ENCODE measurements at regions not wholly inside any gene's neighbourhood (a gene's known extent, or its start where the extent isn't known, plus 50 kb on each side); places are given as distances from the start of the nearest gene placed in this dataset.

GRCh38 chr13:58964048-58964447 lies 1199.7 kb downstream of the DIAPH3 start:
- Histone ChIP-seq H3K4me3 (ENCODE audit: low read depth, low read length) (no peak overlapping the region), H3K27ac (ENCODE audit: extremely low read depth, low read depth, low read length) (no peak overlapping the region), H3K36me3 (ENCODE audit: control insufficient read depth in 2 of 2, insufficient read depth in 1 of 2, low read length in 2 of 2) (no peaks in the 10 kb centered on the region), H3K4me1 (ENCODE audit: control insufficient read depth, insufficient read depth, low read length) (no peaks in the 10 kb centered on the region), H3K9me3 (ENCODE audit: control insufficient read depth, insufficient read depth, low read depth, low read length) (no peaks in the 10 kb centered on the region)
- ChIA-PET POLR2A (no interaction called here), CTCF (interaction anchor here (0.7 kb wide), 1 partner anchor 1340 kb away, joined by 3 read pairs; no protein-coding TSS in a partner anchor)
- no peak for TF ChIP-seq KLF8 (tag by site-specific recombination; IDR thresholded peaks at IDR 0.05)
- TF ChIP-seq ZFHX2 (tag by site-specific recombination; conservative IDR thresholded peaks at IDR 0.05), result no peak
- TF ChIP-seq ZNF146 (tag by site-specific recombination; IDR thresholded peaks at IDR 0.05), result no peak
- no peak for TF ChIP-seq TCF7L2 (IDR thresholded peaks at IDR 0.05; ENCODE audit: borderline replicate concordance, low read depth, low read length)
- TF ChIP-seq ZNF701 (tag by site-specific recombination; IDR thresholded peaks at IDR 0.05), result no peak
- no peak for TF ChIP-seq ZNF16 (tag by site-specific recombination; IDR thresholded peaks at IDR 0.05; ENCODE audit: low read depth)
- TF ChIP-seq, protein P1, sequence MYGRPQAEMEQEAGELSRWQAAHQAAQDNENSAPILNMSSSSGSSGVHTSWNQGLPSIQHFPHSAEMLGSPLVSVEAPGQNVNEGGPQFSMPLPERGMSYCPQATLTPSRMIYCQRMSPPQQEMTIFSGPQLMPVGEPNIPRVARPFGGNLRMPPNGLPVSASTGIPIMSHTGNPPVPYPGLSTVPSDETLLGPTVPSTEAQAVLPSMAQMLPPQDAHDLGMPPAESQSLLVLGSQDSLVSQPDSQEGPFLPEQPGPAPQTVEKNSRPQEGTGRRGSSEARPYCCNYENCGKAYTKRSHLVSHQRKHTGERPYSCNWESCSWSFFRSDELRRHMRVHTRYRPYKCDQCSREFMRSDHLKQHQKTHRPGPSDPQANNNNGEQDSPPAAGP (tag by site-specific recombination; IDR thresholded peaks at IDR 0.05), result no peak
- no peak for TF ChIP-seq ZNF654 (tag by site-specific recombination; IDR thresholded peaks at IDR 0.05; ENCODE audit: low read depth)
- TF ChIP-seq ZNF837 (tag by site-specific recombination; IDR thresholded peaks at IDR 0.05), result no peak
- TF ChIP-seq ZNF175 (tag by site-specific recombination; IDR thresholded peaks at IDR 0.05), result no peak
- no peak for TF ChIP-seq ZNF76 (tag by site-specific recombination; IDR thresholded peaks at IDR 0.05; ENCODE audit: borderline replicate concordance, low read depth)
- TF ChIP-seq TSHZ1 (tag by site-specific recombination; IDR thresholded peaks at IDR 0.05; ENCODE audit: borderline replicate concordance), result no peak

GRCh38 chr13:58977085-58977484 lies 1186.6 kb downstream of the DIAPH3 start:
- ChIA-PET POLR2A (no interaction called here), CTCF (no interaction called here)
- Histone ChIP-seq H3K4me3 (ENCODE audit: low read depth, low read length) (no peak overlapping the region), H3K9me3 (ENCODE audit: control insufficient read depth, insufficient read depth, low read depth, low read length) (no peaks in the 10 kb centered on the region), H3K27ac (ENCODE audit: extremely low read depth, low read depth, low read length) (no peak overlapping the region), H3K4me1 (ENCODE audit: control insufficient read depth, insufficient read depth, low read length) (no peaks in the 10 kb centered on the region), H3K36me3 (ENCODE audit: control insufficient read depth in 2 of 2, insufficient read depth in 1 of 2, low read length in 2 of 2) (no peaks in the 10 kb centered on the region)
- TF ChIP-seq, protein P2, sequence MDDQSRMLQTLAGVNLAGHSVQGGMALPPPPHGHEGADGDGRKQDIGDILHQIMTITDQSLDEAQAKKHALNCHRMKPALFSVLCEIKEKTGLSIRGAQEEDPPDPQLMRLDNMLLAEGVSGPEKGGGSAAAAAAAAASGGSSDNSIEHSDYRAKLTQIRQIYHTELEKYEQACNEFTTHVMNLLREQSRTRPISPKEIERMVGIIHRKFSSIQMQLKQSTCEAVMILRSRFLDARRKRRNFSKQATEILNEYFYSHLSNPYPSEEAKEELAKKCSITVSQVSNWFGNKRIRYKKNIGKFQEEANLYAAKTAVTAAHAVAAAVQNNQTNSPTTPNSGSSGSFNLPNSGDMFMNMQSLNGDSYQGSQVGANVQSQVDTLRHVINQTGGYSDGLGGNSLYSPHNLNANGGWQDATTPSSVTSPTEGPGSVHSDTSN (CRISPR knock-in tag; IDR thresholded peaks at IDR 0.05), result no peak
- no peak for TF ChIP-seq ZNF146 (tag by site-specific recombination; IDR thresholded peaks at IDR 0.05)
- no peak for TF ChIP-seq ZBTB21 (tag by site-specific recombination; IDR thresholded peaks at IDR 0.05)
- TF ChIP-seq ZNF791 (tag by site-specific recombination; IDR thresholded peaks at IDR 0.05), result no peak
- TF ChIP-seq, protein P3, sequence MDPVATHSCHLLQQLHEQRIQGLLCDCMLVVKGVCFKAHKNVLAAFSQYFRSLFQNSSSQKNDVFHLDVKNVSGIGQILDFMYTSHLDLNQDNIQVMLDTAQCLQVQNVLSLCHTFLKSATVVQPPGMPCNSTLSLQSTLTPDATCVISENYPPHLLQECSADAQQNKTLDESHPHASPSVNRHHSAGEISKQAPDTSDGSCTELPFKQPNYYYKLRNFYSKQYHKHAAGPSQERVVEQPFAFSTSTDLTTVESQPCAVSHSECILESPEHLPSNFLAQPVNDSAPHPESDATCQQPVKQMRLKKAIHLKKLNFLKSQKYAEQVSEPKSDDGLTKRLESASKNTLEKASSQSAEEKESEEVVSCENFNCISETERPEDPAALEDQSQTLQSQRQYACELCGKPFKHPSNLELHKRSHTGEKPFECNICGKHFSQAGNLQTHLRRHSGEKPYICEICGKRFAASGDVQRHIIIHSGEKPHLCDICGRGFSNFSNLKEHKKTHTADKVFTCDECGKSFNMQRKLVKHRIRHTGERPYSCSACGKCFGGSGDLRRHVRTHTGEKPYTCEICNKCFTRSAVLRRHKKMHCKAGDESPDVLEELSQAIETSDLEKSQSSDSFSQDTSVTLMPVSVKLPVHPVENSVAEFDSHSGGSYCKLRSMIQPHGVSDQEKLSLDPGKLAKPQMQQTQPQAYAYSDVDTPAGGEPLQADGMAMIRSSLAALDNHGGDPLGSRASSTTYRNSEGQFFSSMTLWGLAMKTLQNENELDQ (tag by site-specific recombination; IDR thresholded peaks at IDR 0.05; ENCODE audit: low read depth), result no peak

Measured in HEK293 (cell line).